ENCODE measurements at regions not wholly inside any gene's neighbourhood (a gene's known extent, or its start where the extent isn't known, plus 50 kb on each side); places are given as distances from the start of the nearest gene placed in this dataset.

- intact Hi-C loops (cut with micrococcal nuclease) (no loop called here), in situ Hi-C loops (cut with MboI) (no loop called here)
- ATAC-seq: no peak
- no peak overlapping the region for H3K27ac ChIP-seq (ENCODE audit: extremely low read depth, low read depth, low read length)
- ChIA-PET CTCF (ENCODE audit: low intra/inter-chr PET ratio) (no interaction called here), POLR2A (no interaction called here)
- no peaks in the 10 kb centered on the region for H3K4me1 ChIP-seq (replicated peaks in 1 of 2; ENCODE audit: control insufficient read depth in 2 of 2, insufficient read depth in 2 of 2, low read length in 2 of 2)
- no TSS peak for BruUV-seq (replicated peaks)
- peaks cover 0 to 10% of the 10 kb centered on the region in 2 experiments; a peak in 2 of 5 replicates for H3K27me3 ChIP-seq (ENCODE audit: control insufficient read depth in 2 of 2, insufficient read depth in 2 of 2, low read length in 2 of 2)
- H3K9ac ChIP-seq (ENCODE audit: insufficient read depth in 1 of 2, low read depth in 2 of 2, low read length in 2 of 2): no peak overlapping the region
- FAIRE-seq: no peak
- no peaks in the 10 kb centered on the region for H3K9me1 ChIP-seq (ENCODE audit: control insufficient read depth, insufficient read depth, low read length)
- H2AFZ ChIP-seq (ENCODE audit: low read depth, low read length): no peak overlapping the region
- H4K20me1 ChIP-seq (replicated peaks; ENCODE audit: control insufficient read depth, insufficient read depth, low read length): no peaks in the 10 kb centered on the region
- H3K4me3 ChIP-seq: no peak overlapping the region
- WGBS (ENCODE audit: insufficient coverage, low coverage, missing lambda C conversion rate): 1% methylated on average over 7 of the region's 13 CpGs
- no peaks in the 10 kb centered on the region for H3K79me2 ChIP-seq (ENCODE audit: control insufficient read depth, insufficient read depth, low read length)
- no peak for TF ChIP-seq KAT2B (IDR thresholded peaks at IDR 0.05; ENCODE audit: low read depth, low read length)
- no peak for TF ChIP-seq NR2C2 (CRISPR knock-in tag; IDR thresholded peaks at IDR 0.05)
- no peak for TF ChIP-seq NR2C2 (tag; IDR thresholded peaks at IDR 0.05)
- TF ChIP-seq U2AF1 (optimal IDR thresholded peaks at IDR 0.05; ENCODE audit: low read depth, low read length): no peak
- no peaks in the 10 kb centered on the region for H3K36me3 ChIP-seq (ENCODE audit: control insufficient read depth, insufficient read depth, low read length)
- DNase-seq (ENCODE audit: extremely low read depth in 1 of 4, low spot score in 3 of 4): no peak
- no peak overlapping the region for H3K4me2 ChIP-seq (ENCODE audit: insufficient read depth, low read length)
- no peaks in the 10 kb centered on the region for H3K9me3 ChIP-seq (replicated peaks; ENCODE audit: control insufficient read depth, insufficient read depth, low read depth, low read length)
Observed at GRCh38 chr20:24823989-24824693, 124.9 kb upstream of the CST7 start.

GRCh38 chr20:24825591-24825990, 123.5 kb upstream of the CST7 start:
- intact Hi-C loops (cut with micrococcal nuclease): no loop called here
- in situ Hi-C loops (cut with MboI): no loop called here

More at GRCh38 chr20:24825591-24825990, 123.5 kb upstream of the CST7 start:
- Histone ChIP-seq H3K36me3 (ENCODE audit: control insufficient read depth, insufficient read depth, low read length) (no peaks in the 10 kb centered on the region), H2AFZ (ENCODE audit: low read depth, low read length) (no peak overlapping the region), H3K4me1 (replicated peaks in 1 of 2; ENCODE audit: control insufficient read depth in 2 of 2, insufficient read depth in 2 of 2, low read length in 2 of 2) (no peaks in the 10 kb centered on the region), H3K4me2 (ENCODE audit: insufficient read depth, low read length) (no peak overlapping the region), H3K9ac (ENCODE audit: insufficient read depth in 1 of 2, low read depth in 2 of 2, low read length in 2 of 2) (no peak overlapping the region), H3K4me3 (no peak overlapping the region), H4K20me1 (replicated peaks; ENCODE audit: control insufficient read depth, insufficient read depth, low read length) (no peaks in the 10 kb centered on the region), H3K27me3 (ENCODE audit: control insufficient read depth in 2 of 2, insufficient read depth in 2 of 2, low read length in 2 of 2) (peaks cover 0 to 10% of the 10 kb centered on the region in 2 experiments; a peak in 2 of 5 replicates), H3K79me2 (ENCODE audit: control insufficient read depth, insufficient read depth, low read length) (no peaks in the 10 kb centered on the region), H3K27ac (ENCODE audit: extremely low read depth, low read depth, low read length) (no peak overlapping the region), H3K9me1 (ENCODE audit: control insufficient read depth, insufficient read depth, low read length) (no peaks in the 10 kb centered on the region), H3K9me3 (replicated peaks; ENCODE audit: control insufficient read depth, insufficient read depth, low read depth, low read length) (no peaks in the 10 kb centered on the region)
- POLR2A ChIA-PET: no interaction called here
- CTCF ChIA-PET (ENCODE audit: low intra/inter-chr PET ratio): no interaction called here
- ATAC-seq (no peak), FAIRE-seq (no peak), DNase-seq (ENCODE audit: extremely low read depth in 1 of 4, low spot score in 3 of 4) (no peak)
- 0% methylated on average over 6 of the region's 6 CpGs for WGBS (ENCODE audit: insufficient coverage, low coverage, missing lambda C conversion rate)
- BruUV-seq (replicated peaks): no TSS peak
- TF ChIP-seq ARNT (IDR thresholded peaks at IDR 0.05): no peak
- no peak for TF ChIP-seq CBX5 (IDR thresholded peaks at IDR 0.05; ENCODE audit: borderline replicate concordance, low read depth)
- no peak for TF ChIP-seq SPI1 (IDR thresholded peaks at IDR 0.05; ENCODE audit: borderline replicate concordance, low read depth, low read length)
- no peak for TF ChIP-seq CSDE1 (IDR thresholded peaks at IDR 0.05)
- no peak for TF ChIP-seq KLF13 (tag; IDR thresholded peaks at IDR 0.05; ENCODE audit: borderline replicate concordance, low read depth)
- TF ChIP-seq HDAC6 (IDR thresholded peaks at IDR 0.05; ENCODE audit: low read depth, low read length): no peak
- TF ChIP-seq ELK3 (CRISPR knock-in tag; IDR thresholded peaks at IDR 0.05): no peak
- no peak for TF ChIP-seq ZNF699 (CRISPR knock-in tag; IDR thresholded peaks at IDR 0.05; ENCODE audit: insufficient replicate concordance)
- no peak for TF ChIP-seq MEF2D (tag; conservative IDR thresholded peaks at IDR 0.05; ENCODE audit: low read depth)
- no peak for TF ChIP-seq SUPT5H (IDR thresholded peaks at IDR 0.05)
- TF ChIP-seq BCOR (IDR thresholded peaks at IDR 0.05): no peak
- TF ChIP-seq ETS1 (conservative IDR thresholded peaks at IDR 0.05; ENCODE audit: control insufficient read depth, low read depth, low read length): no peak
- no peak for TF ChIP-seq ZNF444 (CRISPR knock-in tag; IDR thresholded peaks at IDR 0.05)
